Right renal cortex interstitium (tissue), 3 donors: ENCODE measurements at regions not wholly inside any gene's neighbourhood (a gene's known extent, or its start where the extent isn't known, plus 50 kb on each side); places are given as distances from the start of the nearest gene placed in this dataset.
A peak's percentile ranks its signal among the peaks of the same experiment; 100 is the strongest.
"Not testable (repeated sequence)": the region's sequence is repeated elsewhere in the genome, so short reads cannot be mapped to it uniquely, and the experiment has no call there.

Experiments used
- DNase-seq, 3 donors: peaks; one replicate each; pipeline ENCODE4 v3.0.0-alpha.2; 2013; ENCODE audit warnings: low read depth in 3 of 3, low spot score in 2 of 3

DNA sequence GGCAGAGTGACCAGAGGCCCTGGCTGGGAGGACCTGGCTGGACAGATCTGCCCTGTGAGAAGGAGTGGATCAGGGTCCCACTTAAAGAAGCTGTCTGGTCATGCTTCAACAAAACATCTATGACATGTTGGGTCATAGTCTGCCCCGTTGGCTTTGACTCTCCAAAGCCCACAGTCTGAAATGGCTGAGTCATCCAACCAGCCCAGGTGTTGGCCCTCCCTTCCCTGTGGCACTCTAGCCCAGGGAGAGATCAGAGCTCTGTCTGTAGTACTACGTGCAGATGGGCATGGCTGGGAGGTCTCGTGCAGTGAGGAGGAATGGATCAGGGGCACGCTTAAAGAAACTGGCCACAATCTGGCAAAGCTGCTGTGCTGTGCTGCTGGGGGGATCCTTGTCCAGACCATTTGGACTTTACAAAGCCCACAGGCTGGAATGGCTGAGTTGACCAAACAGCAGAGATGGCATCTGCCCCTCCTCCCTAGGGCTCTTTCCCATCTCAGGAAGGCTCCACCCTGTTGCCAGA, 206.1 kb downstream of the TUSC1 start:
- DNase-seq, result no peak

DNA sequence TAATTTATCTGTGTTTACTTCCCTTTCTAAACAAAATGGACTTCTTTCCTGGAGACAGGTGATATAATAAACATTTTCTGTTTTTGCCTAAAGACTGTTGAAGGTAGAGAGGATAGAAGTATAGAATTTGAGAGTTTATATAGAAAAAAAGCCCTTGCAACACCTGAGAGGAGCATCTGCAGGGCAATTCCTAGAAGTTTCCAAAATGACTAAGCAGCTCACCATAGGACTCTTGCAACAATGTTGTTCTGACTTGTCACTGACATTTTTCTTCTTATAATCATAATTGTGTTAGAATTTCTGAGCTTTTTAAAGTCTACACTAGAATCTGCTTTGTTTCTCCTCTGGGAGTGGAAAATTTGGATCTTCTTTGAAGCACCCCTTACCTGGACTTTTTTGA, 216.8 kb downstream of the TUSC1 start:
- no peak for DNase-seq

DNA sequence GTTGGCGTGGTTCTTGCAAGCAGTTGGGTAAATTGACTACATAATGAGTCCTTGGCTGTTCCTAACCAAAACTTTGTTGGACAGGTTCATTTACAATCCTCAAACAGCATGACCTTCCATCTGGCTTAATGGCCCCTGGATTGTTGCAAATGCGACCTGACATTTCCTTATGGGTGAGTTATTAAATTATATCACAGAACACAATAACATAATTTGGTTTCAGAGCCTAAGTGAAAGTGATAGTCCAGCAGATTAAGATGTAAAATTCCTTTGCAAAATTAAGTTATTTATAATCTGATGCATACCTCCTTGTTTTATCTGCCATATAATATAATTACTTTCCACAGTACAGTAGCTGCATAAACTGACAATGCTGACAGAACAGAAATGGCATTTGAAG, 224.4 kb downstream of the TUSC1 start:
- DNase-seq, result no peak

DNA sequence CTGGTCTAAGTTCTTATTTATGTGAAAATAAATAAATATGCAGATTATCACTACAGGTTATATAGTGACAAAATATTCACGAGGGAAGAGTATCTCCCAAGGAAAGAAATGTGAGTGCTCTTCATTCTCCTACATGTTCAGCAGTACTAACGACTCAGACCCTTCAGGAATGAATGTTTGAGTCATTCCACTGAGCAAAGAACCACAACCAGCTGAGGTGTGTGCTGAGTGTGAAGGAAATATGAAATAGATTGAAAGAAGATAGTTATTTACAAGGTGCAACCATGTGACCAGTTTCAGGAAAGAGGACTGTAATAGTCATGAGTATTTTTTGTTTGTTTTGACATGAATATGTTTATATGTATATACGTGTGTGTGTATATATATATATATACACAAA, 228.7 kb downstream of the TUSC1 start:
- no peak for DNase-seq

DNA sequence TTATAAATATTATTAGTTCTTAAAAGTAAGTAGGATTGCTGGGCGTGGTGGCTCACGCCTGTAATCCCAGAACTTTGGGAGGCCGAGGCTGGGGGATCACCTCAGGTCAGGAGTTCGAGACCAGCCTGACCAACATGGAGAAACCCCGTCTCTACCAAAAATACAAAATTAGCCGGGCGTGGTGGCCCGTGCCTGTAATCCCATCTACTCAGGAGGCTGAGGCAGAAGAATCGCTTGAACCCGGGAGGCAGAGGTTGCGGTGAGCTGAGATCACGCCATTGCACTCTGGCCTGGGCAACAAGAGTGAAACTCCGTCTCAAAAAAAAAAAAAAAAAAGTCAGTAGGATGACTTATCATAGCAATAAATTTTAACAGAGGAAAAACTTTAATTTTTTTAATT, 232.5 kb downstream of the TUSC1 start:
- DNase-seq, result not testable (repeated sequence)

DNA sequence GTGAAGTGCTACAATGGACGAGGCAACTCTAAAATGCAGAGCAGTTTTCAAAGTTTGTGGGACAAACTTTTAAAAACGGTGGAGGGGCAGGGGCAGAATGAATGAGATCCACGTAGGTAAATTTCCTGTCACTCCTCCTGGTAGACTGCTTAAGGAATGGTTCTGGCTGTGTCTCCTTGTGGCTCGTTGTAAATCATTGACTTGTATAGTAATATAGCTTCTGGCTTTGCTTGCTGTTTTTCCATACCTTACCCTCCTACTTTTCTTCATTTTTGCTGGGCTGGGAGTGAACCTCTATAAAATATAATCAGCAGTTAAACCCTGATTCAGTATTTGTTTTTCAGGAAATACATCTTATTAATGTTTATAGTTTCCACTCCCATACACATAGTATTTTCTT, 235.7 kb downstream of the TUSC1 start:
- DNase-seq, result peak in 2 of 3 donors; percentile 5 to 15

DNA sequence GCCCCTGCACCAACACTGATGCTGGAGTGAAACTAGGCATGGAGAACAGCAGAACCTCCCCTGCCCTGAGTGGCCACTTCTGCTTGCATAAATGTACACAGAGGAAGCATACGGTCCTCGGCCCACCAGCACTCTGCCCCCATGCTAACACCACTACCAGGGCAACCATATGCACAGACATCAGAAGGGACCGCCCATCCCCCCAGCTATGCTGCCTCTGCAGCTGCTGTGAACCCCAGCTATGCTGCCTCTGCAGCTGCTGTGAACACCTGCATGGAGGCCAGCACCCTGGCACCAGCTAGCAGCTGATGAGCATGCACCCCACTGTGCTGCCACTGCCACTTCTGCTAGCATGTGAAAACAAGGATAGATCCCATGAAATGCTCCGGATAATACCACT, 250.3 kb downstream of the TUSC1 start:
- DNase-seq, result no peak

DNA sequence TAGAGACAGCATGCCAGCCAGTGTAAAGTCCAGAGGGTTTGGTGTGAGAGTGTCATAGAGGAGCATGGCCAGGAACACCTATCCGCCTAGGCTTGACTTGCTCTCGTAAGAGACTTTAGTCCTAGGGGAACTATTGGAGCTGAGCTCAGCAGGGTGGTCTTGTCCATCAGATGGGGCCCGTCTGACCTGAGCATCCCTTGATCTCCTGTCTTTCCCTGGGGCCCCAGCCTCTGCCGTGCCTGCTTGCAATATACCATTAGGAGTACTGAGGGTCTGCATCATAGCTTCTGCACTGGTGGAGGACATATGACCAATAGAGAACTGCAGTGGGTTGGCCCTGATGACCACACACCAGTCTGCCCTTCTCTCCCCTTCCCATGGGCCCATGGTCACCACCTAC, 251.0 kb downstream of the TUSC1 start:
- no peak for DNase-seq

DNA sequence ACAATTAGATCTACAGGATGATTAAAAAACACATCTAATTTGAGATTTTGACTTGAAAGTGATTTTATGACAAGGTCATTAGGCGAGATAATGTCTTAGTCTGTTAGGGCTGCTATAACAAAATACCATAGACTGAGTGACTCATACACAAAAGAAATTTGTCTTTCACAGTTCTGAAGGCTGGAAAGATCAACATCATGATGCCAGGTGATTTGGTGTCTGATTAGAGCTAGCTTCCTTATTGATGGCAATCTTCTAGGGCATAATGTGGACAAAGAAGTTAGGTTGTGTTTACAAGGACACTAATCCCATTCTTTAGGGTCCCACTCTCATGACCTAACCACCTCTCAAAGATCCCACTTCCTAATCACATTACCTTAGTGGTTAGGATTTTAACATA, 256.7 kb downstream of the TUSC1 start:
- DNase-seq, result no peak

DNA sequence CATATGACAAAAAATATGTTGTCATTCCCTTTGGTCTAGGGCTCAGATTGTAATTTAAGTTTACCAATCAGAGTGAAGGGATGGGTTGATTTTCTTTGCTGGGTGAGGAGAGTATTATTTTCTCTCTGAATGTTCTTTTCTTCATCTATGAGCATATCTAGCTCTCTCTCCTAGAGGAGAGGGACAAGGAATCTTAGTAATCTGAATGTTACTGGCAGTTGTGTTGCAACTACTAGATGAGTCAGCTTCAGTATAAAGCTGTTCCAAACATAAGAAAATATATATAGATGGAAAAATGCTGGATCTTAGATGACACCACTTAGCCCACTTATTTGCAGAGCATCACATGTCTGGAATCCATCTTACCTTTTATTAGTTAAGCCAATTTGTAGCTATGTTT, 259.3 kb downstream of the TUSC1 start:
- DNase-seq, result no peak

DNA sequence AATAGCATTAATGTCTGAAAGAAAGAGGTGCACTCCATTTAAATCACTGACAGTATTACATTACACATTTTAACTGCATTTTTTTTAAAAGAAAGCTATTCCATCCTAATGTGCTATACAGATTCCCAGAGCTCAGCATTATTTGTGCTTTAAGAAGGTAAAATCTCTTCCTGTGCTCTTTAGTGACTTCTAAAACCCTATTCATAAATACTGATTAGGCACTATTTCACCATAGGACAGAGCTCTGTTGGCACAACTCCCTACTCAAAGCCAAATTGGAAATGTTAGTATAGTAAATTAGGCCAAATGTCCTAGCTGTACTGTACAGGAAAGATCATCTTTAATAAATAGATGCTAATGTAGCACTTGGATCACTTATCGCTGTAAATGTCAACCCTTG, 262.5 kb downstream of the TUSC1 start:
- DNase-seq, result no peak

DNA sequence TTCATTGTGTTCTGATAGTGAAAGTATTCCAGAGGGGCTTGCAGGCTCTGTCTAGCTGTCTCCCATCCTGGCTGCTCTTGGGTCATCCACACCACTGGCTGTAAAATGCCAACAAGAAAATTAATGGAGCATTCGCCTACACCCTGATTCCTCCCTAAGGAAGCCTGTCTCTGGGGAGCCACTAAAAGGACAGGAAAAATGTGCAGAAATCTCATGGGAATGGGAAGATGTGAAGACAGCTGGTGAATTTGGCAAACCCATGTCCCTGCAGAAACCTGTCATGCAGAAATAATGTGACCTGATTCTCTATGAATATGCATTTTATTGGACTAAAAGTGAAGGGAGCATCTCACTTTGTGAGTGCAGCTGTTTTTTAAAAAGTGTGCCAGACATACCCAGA, 265.6 kb downstream of the TUSC1 start:
- DNase-seq, result peak in 2 of 3 donors; percentile 5 to 8

DNA sequence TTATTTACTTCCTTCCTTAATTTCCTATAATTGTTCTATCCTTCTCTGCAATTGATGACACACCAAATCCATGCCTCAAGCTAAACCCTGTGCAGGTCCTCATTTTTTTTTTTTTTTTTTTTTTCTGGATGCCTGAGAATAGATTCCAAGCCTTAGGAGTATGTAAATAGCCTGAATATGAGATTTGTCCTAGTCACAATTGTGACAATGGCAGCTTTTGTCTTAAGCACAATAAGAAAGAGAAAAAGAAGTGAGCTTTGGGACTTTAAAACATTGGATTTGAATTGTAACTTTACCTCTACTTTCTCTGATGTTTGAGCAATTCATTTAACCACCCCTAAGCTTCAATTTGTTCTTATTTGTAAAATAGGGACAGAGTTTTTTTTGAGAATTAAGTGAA, 280.5 kb downstream of the TUSC1 start:
- no peak for DNase-seq

DNA sequence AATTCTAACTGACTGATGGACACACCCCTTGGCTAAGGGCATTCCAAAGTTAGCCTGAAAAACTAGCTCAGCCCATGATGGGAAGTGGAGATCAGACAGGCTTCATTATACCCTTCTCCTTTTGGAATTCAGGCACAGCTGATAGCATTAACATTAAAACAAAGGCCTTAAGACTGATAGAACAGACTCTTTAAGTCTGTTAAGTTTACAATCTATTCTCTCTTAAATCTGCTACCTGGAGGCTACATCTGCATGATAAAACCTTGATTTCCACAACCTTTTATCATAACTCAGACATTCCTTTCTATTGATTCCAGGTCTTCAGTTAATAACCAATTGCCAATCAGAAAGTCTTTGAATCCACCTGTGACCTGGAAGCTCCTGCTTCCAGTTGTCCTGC, 281.4 kb downstream of the TUSC1 start:
- DNase-seq, result no peak

DNA sequence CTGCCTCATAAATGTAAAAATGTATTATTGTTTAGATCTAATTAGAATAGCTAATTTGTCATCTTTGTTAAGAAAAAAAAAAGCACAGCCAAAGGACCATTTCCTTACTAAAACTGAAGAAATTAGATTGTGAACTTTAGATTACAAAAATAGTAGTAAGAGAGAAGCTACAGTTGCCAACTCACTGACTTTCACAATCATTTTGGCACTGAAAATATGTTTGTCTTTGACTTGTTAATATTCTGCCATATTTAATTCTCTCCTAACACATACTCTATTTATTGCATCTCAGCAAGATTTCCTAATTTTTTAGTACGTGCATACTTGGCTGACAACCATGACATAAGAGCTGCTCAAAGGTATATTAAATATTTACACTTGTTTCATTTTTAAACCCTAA, 297.1 kb downstream of the TUSC1 start:
- DNase-seq, result no peak

DNA sequence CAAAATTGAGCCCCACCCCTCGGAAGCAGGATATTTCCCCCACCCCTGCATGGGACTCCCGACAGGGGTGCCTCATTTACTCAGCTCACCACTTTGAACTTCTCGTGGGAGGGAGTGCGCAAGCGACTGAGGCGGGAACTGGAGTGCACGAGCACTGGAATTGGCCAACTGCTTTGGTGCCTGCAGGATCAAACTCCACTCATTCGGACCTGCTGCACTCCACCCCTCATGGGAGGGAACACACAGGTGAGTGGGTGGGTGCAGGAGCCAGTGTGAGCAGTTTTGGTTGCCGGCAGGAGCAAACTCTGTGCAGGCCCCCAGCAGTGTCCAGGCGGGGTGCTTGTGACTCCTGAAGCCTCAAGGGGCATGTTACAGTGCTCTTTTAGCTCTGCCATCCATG, 301.2 kb downstream of the TUSC1 start:
- no peak for DNase-seq

DNA sequence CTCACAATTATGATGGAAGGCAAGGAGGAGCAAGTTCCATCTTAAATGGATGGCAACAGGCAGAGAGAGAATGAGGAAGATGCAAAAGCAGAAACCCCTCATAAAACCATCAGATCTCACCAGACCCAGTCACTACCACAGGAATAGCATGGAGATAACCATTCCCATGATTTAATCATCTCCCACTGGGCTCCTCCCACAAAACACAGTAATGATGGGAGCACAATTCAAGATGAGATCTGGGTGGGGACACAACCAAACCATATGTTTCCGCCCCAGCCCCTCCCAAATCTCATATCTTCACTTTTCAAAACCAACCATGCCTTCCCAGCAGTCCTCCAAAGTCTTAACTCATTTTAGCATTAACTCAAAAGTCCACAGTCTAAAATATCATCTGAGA, 304.0 kb downstream of the TUSC1 start:
- DNase-seq, result no peak

DNA sequence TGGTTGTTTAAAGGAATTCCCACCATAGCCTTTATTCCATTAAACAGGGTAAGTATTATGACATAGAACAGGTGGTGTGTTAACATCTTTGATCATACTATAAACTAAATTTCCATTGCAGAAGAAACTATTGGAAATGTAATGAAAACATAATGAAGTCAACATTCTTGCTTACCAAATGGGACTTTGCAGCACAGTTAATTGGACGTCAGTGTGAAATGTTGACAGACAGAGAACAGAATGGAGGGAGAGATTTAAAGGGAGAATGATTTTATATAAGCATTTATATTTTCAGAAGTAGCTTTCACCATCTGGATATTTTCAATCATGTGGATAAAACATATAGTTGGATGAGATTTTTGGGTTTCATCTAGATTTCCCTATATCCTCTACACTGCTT, 311.3 kb downstream of the TUSC1 start:
- no peak for DNase-seq

DNA sequence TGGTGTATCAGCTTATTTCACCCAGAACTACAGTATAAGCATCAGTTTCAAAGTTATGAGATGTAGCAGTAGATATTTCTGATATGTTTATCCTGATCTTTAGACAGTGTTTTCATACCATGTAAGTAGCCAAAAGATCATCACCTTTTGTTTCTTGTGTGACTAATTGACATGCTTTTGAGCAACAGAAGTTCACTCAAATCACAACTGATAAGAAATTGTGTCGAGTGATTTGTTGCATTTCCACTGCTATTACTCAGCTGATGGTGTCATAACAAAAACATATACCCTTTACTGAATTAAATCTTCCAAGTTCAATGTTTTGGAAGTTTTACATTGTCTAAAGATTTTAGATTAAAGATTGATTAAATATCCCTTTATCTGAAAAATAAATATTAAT, 324.5 kb downstream of the TUSC1 start:
- DNase-seq, result no peak

DNA sequence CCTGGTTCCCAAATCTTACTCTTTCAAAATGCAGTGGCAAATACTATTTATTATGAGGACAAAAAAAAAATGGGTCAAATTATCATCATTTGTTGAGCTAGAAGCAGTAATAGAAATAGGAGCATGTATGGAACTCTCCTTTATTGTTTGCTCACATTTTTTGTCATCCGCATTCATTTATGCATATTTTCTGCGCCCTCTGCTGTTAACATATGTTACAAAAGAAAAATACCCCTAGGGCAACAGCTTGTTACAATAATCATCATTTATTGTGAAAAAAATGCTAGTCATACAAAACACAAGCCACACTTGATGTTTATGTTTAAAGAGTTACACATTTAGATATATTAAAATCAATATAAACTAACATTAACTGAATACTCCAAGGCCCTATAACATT, 328.2 kb downstream of the TUSC1 start:
- no peak for DNase-seq

DNA sequence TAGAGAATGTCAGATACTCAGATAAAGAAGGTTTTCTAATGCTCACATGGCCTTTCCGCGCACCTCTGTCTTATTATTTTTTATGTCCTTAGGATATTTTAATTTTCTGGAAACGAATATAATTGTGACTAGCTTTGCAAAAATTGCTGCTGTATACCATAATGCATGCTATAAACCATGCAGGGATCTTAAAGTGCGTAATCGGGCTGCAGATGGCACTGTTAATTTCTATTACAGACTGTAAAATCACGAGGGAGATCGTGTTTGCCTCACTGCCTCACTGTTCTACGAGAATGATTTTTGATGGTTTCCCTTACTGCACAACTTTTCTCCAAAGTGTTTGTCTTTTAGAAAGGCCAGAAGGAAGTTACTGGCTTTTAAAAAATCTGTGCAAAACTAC, 356.1 kb downstream of the TUSC1 start:
- DNase-seq, result no peak

DNA sequence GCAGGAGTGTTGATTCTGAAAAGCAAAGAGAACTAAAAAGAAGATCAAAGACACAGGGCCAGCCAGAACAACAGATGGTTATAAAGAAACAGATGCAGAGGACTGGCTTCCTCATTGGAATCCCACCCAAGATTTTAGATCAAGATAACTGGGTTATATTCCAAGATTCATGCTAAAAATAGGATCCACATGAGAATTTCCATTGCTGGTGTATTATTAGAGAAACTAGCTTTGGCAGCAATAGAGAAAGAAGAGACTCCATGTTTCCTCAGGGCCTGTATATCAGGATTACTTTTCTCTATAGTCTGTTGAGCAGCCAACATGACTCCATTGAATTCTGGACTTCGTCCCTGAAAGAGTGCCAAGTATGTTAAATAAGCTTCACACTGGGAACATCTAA, 367.3 kb downstream of the TUSC1 start:
- no peak for DNase-seq

DNA sequence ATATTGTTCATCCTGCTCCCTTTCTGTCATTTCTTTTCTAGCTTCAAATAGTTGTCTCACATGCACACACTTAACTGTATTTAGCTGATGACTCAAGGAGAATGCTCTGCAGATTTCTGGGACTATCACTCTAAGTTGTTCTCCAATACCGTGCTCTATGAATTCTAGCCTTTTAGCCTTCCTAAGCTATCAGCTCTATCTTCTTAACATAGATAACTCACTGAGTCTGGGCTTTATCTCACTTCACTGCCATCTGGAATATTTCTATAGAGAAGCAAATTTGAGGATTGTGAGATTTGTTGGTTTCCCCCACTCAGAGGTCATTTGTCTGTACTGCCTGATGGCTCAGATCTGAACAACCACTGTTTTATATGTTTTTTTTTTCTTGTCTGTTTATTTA, 369.7 kb downstream of the TUSC1 start:
- no peak for DNase-seq

DNA sequence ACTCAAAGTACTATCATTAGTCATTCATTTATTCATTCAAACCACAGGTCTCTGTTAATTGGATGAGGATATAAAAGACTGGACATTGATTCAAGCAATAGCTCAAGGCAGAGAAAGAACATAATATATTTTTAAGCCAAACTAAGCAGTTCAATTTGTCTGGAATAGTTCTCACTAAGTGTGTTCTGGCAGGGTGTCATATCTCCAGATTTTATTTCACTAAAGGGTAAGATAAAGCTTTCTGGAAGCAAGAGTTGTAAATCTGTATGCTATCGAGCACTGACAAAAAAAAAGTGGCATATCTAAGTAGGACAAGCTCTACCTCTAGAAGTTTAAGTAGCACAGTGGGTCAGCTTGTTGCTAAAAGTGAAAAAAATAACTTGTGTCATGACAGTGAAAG, 375.6 kb downstream of the TUSC1 start:
- DNase-seq, result no peak
